ENCODE measurements at regions not wholly inside any gene's neighbourhood (a gene's known extent, or its start where the extent isn't known, plus 50 kb on each side); places are given as distances from the start of the nearest gene placed in this dataset.

GRCh38 chr12:46439793-46440511, 67.4 kb upstream of the SLC38A2 start:
- H3K4me3 ChIP-seq (ENCODE audit: control insufficient read depth in 2 of 3, extremely low read depth in 1 of 3, insufficient read depth in 2 of 3, low read depth in 1 of 3, low read length in 3 of 3), result no peak overlapping the region
- dilution Hi-C loops (cut with MboI; ENCODE audit: extremely low pct_ligation_motif_present, low sequenced_read_pairs), result no loop called here
- peaks cover 46% of the 10 kb centered on the region for H3K4me1 ChIP-seq (ENCODE audit: control insufficient read depth, extremely low read depth, insufficient read depth, low read length)
- FAIRE-seq (peak; percentile 76), DNase-seq (ENCODE audit: low read depth, low spot score) (no peak)
- H4K20me1 ChIP-seq (ENCODE audit: control insufficient read depth, extremely low read depth, insufficient read depth, low read length), result no peaks in the 10 kb centered on the region
- TF ChIP-seq CTCF (optimal IDR thresholded peaks at IDR 0.05 in 1 of 3, IDR thresholded peaks at IDR 0.05 in 1 of 3, conservative IDR thresholded peaks at IDR 0.05 in 1 of 3; ENCODE audit: extremely low read depth in 1 of 3, insufficient read depth in 2 of 3, low read length in 3 of 3) (no peak), EZH2 (IDR thresholded peaks at IDR 0.05; ENCODE audit: low read length) (no peak)
- H3K4me2 ChIP-seq (ENCODE audit: control insufficient read depth, extremely low read depth, insufficient read depth, low read depth, low read length), result peak overlapping the region; percentile 31
- H3K9me3 ChIP-seq (ENCODE audit: control insufficient read depth, low read depth, low read length), result no peaks in the 10 kb centered on the region
- H3K27ac ChIP-seq (ENCODE audit: control insufficient read depth, insufficient read depth, low read length), result peak overlapping the region; percentile 37
- H3K9me1 ChIP-seq (ENCODE audit: control insufficient read depth, extremely low read depth, insufficient read depth, low read length), result no peaks in the 10 kb centered on the region
- no peaks in the 10 kb centered on the region for H3K27me3 ChIP-seq (ENCODE audit: control insufficient read depth, extremely low read depth, insufficient read depth, low read length)
- H2AFZ ChIP-seq (ENCODE audit: control insufficient read depth, low read length), result no peak overlapping the region
- no peaks in the 10 kb centered on the region for H3K79me2 ChIP-seq (ENCODE audit: control insufficient read depth, insufficient read depth, low read length)
- no peak overlapping the region for H3K9ac ChIP-seq (ENCODE audit: control insufficient read depth, extremely low read depth, insufficient read depth, low read length)
- H3K36me3 ChIP-seq (ENCODE audit: control insufficient read depth in 2 of 2, extremely low read depth in 1 of 2, insufficient read depth in 2 of 2, low read length in 2 of 2), result no peaks in the 10 kb centered on the region

- Histone ChIP-seq H3K9me3 (ENCODE audit: control insufficient read depth, low read depth, low read length) (no peaks in the 10 kb centered on the region), H3K27me3 (ENCODE audit: control insufficient read depth, extremely low read depth, insufficient read depth, low read length) (no peaks in the 10 kb centered on the region), H2AFZ (ENCODE audit: control insufficient read depth, low read length) (no peak overlapping the region), H3K4me2 (ENCODE audit: control insufficient read depth, extremely low read depth, insufficient read depth, low read depth, low read length) (no peak overlapping the region), H3K9ac (ENCODE audit: control insufficient read depth, extremely low read depth, insufficient read depth, low read length) (no peak overlapping the region), H3K36me3 (ENCODE audit: control insufficient read depth in 2 of 2, extremely low read depth in 1 of 2, insufficient read depth in 2 of 2, low read length in 2 of 2) (no peaks in the 10 kb centered on the region), H3K9me1 (ENCODE audit: control insufficient read depth, extremely low read depth, insufficient read depth, low read length) (no peaks in the 10 kb centered on the region), H3K27ac (ENCODE audit: control insufficient read depth, insufficient read depth, low read length) (no peak overlapping the region), H3K4me1 (ENCODE audit: control insufficient read depth, extremely low read depth, insufficient read depth, low read length) (peaks cover 37% of the 10 kb centered on the region), H3K79me2 (ENCODE audit: control insufficient read depth, insufficient read depth, low read length) (no peaks in the 10 kb centered on the region), H3K4me3 (ENCODE audit: control insufficient read depth in 2 of 3, extremely low read depth in 1 of 3, insufficient read depth in 2 of 3, low read depth in 1 of 3, low read length in 3 of 3) (no peak overlapping the region), H4K20me1 (ENCODE audit: control insufficient read depth, extremely low read depth, insufficient read depth, low read length) (no peaks in the 10 kb centered on the region)
- DNase-seq (ENCODE audit: low read depth, low spot score), result no peak
- dilution Hi-C loops (cut with MboI; ENCODE audit: extremely low pct_ligation_motif_present, low sequenced_read_pairs), result no loop called here
- no peak for TF ChIP-seq CTCF (optimal IDR thresholded peaks at IDR 0.05 in 1 of 3, IDR thresholded peaks at IDR 0.05 in 1 of 3, conservative IDR thresholded peaks at IDR 0.05 in 1 of 3; ENCODE audit: extremely low read depth in 1 of 3, insufficient read depth in 2 of 3, low read length in 3 of 3)
- TF ChIP-seq EZH2 (IDR thresholded peaks at IDR 0.05; ENCODE audit: low read length), result no peak
- no peak for FAIRE-seq
Measured at GRCh38 chr12:46438719-46439319, 66.2 kb upstream of the SLC38A2 start.

Measured in keratinocyte (primary cell).